ENCODE measurements at regions not wholly inside any gene's neighbourhood (a gene's known extent, or its start where the extent isn't known, plus 50 kb on each side); places are given as distances from the start of the nearest gene placed in this dataset.

DNA sequence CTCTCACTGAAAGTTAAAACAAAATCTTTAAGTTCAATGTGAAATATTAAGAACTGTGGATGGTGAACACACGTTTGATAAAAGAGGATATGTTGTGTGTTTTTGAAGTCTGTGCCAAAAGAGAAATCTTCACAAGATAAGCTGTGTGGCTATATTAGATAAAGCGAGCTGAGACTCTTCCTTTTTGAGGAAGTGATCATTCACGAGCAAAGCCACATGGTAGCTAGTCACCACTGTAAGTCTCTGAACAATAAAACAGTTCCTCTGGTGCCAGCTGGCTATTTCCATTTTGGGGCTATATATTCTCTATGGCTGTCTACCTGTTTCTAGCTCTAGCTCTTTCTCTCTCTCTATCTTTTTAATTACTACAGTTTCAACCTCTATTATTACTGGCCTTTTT lies 1849.2 kb upstream of the C9orf72 start:
- H4K20me1 ChIP-seq (ENCODE audit: control insufficient read depth, insufficient read depth, insufficient read length): no peaks in the 10 kb centered on the region
- H3K23ac ChIP-seq (ENCODE audit: insufficient read length, low read depth, low read length): no peak overlapping the region

More for the DNA sequence above, 1849.2 kb upstream of the C9orf72 start:
- peaks cover 2% of the 10 kb centered on the region; the same call in 1 of the 2 replicates for H3K4me1 ChIP-seq (ENCODE audit: insufficient read depth, low read length)
- no CpG with 5 or more reads among the region's 3 CpGs for WGBS (ENCODE audit: extremely low coverage, insufficient read length, low lambda C conversion rate)
- H3K18ac ChIP-seq (ENCODE audit: insufficient read length, low read depth, low read length): no peak overlapping the region
- no peak overlapping the region for H2BK12ac ChIP-seq (ENCODE audit: insufficient read length, low read depth, low read length)
- H2AK5ac ChIP-seq (ENCODE audit: insufficient read length, low read length): no peak overlapping the region
- no peak for DNase-seq
- H4K5ac ChIP-seq (ENCODE audit: insufficient read length, low read depth, low read length): no peak overlapping the region
- H3K79me1 ChIP-seq (ENCODE audit: insufficient read depth, low read depth, low read length, poor library complexity, severe bottlenecking): no peaks in the 10 kb centered on the region
- no peak overlapping the region for H2BK5ac ChIP-seq (ENCODE audit: insufficient read length, low read length)
- H2BK120ac ChIP-seq (ENCODE audit: low read depth, low read length, poor library complexity, severe bottlenecking): no peak overlapping the region
- H3K4ac ChIP-seq (ENCODE audit: low read depth, low read length): no peak overlapping the region
- H3K4me2 ChIP-seq (ENCODE audit: insufficient read depth, insufficient read length, low read length): no peak overlapping the region
- H3K27me3 ChIP-seq (ENCODE audit: insufficient read depth, low read length): no peaks in the 10 kb centered on the region
- H3K79me2 ChIP-seq (ENCODE audit: insufficient read depth, low read length): no peaks in the 10 kb centered on the region
- H3K9me3 ChIP-seq (ENCODE audit: control insufficient read depth, low read depth, low read length): no peaks in the 10 kb centered on the region
- TF ChIP-seq, protein P1, sequence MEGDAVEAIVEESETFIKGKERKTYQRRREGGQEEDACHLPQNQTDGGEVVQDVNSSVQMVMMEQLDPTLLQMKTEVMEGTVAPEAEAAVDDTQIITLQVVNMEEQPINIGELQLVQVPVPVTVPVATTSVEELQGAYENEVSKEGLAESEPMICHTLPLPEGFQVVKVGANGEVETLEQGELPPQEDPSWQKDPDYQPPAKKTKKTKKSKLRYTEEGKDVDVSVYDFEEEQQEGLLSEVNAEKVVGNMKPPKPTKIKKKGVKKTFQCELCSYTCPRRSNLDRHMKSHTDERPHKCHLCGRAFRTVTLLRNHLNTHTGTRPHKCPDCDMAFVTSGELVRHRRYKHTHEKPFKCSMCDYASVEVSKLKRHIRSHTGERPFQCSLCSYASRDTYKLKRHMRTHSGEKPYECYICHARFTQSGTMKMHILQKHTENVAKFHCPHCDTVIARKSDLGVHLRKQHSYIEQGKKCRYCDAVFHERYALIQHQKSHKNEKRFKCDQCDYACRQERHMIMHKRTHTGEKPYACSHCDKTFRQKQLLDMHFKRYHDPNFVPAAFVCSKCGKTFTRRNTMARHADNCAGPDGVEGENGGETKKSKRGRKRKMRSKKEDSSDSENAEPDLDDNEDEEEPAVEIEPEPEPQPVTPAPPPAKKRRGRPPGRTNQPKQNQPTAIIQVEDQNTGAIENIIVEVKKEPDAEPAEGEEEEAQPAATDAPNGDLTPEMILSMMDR (conservative IDR thresholded peaks at IDR 0.05): no peak
- no peak overlapping the region for H3T11ph ChIP-seq (ENCODE audit: low read length)
- no peak overlapping the region for H3K9ac ChIP-seq (ENCODE audit: extremely low read depth, insufficient read length, low read length)
- no peak overlapping the region for H2AFZ ChIP-seq (ENCODE audit: low read length)
- H3K27ac ChIP-seq (ENCODE audit: insufficient read length, low read depth, low read length): no peak overlapping the region
- Mint-ChIP-seq H3K4me1 (peaks cover 6 to 7% of the 10 kb centered on the region in 2 experiments; a peak in 3 of 4 replicates), H3K9me3 (no peaks in the 10 kb centered on the region), H3K27me3 (ENCODE audit: low read depth) (no peaks in the 10 kb centered on the region), H3K36me3 (ENCODE audit: insufficient read depth in 1 of 3, low read depth in 3 of 3) (no peaks in the 10 kb centered on the region; a peak in 1 of 7 replicates), H3K4me3 (no peak overlapping the region), H3K27ac (no peak overlapping the region)
- H3K23me2 ChIP-seq (ENCODE audit: insufficient read length, low read depth, low read length, poor library complexity, severe bottlenecking): no peaks in the 10 kb centered on the region
- no peak overlapping the region for H3K14ac ChIP-seq (ENCODE audit: insufficient read depth, low read length)
- no peak overlapping the region for H2BK15ac ChIP-seq (ENCODE audit: low read depth, low read length)
- H2BK20ac ChIP-seq (ENCODE audit: low read depth, low read length, poor library complexity, severe bottlenecking): no peak overlapping the region
- no peak overlapping the region for H4K91ac ChIP-seq (ENCODE audit: insufficient read length, low read depth, low read length)
- no peak overlapping the region for H4K8ac ChIP-seq (replicated peaks; ENCODE audit: insufficient read length, low read depth, low read length)
- H3K56ac ChIP-seq (ENCODE audit: insufficient read length, low read depth, low read length): no peak overlapping the region

Measured in H9 (cell line).